HL-60 (cell line): ENCODE measurements at regions not wholly inside any gene's neighbourhood (a gene's known extent, or its start where the extent isn't known, plus 50 kb on each side); places are given as distances from the start of the nearest gene placed in this dataset.
"Not testable (repeated sequence)": the region's sequence is repeated elsewhere in the genome, so short reads cannot be mapped to it uniquely, and the experiment has no call there.

Experiments used
- DNase-seq, 2 experiments: peaks; one replicate each; pipeline ENCODE4 v3.0.0-alpha.2; 2010 to 2020; ENCODE audit warnings: low read depth in 1 of 2, low spot score in 1 of 2
- H3K27ac ChIP-seq: fragments of 250-450 bp; sonication (Bioruptor Pico); replicated peaks from 2 replicates; pipeline ENCODE4 v1.5.1; 2020; ENCODE audit warnings: mild to moderate bottlenecking, moderate library complexity
- H3K27me3 ChIP-seq: fragments of 250-450 bp; sonication (Bioruptor Pico); 2 replicates; pipeline ENCODE4 v1.5.1; 2021; ENCODE audit warnings: mild to moderate bottlenecking, moderate library complexity; ENCODE audit not compliant: insufficient read depth, poor library complexity, severe bottlenecking
- H3K4me3 ChIP-seq: replicated peaks from 2 replicates; pipeline ENCODE4 v1.5.1; 2011; ENCODE audit warnings: mild to moderate bottlenecking, control low read depth, low read length; ENCODE audit not compliant: insufficient read depth
- GABPA ChIP-seq: IDR thresholded peaks from 2 replicates; pipeline ENCODE4 v1.6.1; 2012; ENCODE audit warnings: low read depth
- POLR2AphosphoS5 ChIP-seq: IDR thresholded peaks from 2 replicates; pipeline ENCODE4 v1.6.1; 2012; ENCODE audit warnings: low read depth
- REST ChIP-seq: IDR thresholded peaks from 2 replicates; pipeline ENCODE4 v1.6.1; 2012; ENCODE audit warnings: low read depth; ENCODE audit not compliant: insufficient replicate concordance
- SPI1 ChIP-seq: IDR thresholded peaks from 2 replicates; pipeline ENCODE4 v1.6.1; 2012; ENCODE audit warnings: low read depth, mild to moderate bottlenecking, borderline replicate concordance
- TF ChIP-seq, protein P1 (sequence below): IDR thresholded peaks from one replicate; pipeline ENCODE4 v1.5.1; 2011; ENCODE audit warnings: low read length, control low read depth, inconsistent platforms; ENCODE audit not compliant: insufficient read depth

DNA sequence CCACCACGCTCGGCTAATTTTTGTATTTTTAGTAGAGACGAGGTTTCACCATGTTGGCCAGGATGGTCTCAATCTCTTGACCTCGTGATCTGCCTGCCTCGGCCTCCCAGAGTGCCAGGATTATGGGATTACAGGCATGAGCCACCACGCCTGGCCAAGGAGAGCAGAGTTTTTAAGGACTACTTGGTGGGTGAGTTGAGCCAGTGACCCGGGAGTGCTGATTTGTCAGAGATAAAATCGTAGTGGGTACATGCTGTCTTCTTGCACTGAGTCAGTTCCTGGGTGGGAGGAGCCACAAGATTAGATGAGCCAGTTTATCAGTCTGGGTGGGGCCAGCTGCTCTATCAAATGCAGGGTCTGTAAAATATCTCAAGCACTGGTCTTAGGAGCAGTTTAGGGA lies 361.7 kb downstream of the TYW1 start:
- H3K27ac ChIP-seq, DNase-seq, H3K27me3 ChIP-seq, H3K4me3 ChIP-seq: not testable (repeated sequence)

GRCh38 chr7:67358738-67359137 lies 362.1 kb downstream of the TYW1 start:
- not testable (repeated sequence) for H3K27me3 ChIP-seq, H3K4me3 ChIP-seq, DNase-seq, H3K27ac ChIP-seq

GRCh38 chr7:67359900-67360299 lies 363.3 kb downstream of the TYW1 start:
- no peak overlapping the region for H3K27ac ChIP-seq
- DNase-seq = no peak
- no peak overlapping the region for H3K4me3 ChIP-seq
- H3K27me3 ChIP-seq = no peaks in the 10 kb centered on the region
- TF ChIP-seq GABPA (no peak), SPI1 (no peak), POLR2AphosphoS5 (no peak), REST (no peak)
- TF ChIP-seq, protein P1, sequence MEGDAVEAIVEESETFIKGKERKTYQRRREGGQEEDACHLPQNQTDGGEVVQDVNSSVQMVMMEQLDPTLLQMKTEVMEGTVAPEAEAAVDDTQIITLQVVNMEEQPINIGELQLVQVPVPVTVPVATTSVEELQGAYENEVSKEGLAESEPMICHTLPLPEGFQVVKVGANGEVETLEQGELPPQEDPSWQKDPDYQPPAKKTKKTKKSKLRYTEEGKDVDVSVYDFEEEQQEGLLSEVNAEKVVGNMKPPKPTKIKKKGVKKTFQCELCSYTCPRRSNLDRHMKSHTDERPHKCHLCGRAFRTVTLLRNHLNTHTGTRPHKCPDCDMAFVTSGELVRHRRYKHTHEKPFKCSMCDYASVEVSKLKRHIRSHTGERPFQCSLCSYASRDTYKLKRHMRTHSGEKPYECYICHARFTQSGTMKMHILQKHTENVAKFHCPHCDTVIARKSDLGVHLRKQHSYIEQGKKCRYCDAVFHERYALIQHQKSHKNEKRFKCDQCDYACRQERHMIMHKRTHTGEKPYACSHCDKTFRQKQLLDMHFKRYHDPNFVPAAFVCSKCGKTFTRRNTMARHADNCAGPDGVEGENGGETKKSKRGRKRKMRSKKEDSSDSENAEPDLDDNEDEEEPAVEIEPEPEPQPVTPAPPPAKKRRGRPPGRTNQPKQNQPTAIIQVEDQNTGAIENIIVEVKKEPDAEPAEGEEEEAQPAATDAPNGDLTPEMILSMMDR = no peak

DNA sequence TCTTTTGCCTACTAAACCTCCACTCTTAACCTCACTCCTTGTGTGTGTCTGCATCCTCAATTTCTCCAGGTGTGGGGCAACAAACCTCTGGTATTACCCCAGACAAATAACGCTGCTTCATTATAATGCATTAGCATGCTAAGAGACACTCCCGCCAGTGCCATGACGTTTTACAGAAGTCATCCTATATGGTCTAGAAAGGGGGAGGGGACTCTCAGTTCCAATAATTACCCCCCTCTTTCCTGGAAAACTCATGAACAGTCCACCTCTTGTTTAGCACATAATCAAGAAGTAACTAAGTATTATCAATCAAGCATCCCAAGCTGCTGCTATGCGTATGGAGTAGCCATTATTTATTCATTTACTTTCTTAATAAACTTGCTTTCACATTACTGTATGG lies 364.5 kb downstream of the TYW1 start:
- TF ChIP-seq REST (no peak), GABPA (no peak), SPI1 (no peak), POLR2AphosphoS5 (no peak)
- TF ChIP-seq, protein P1 = no peak
- no peak overlapping the region for H3K4me3 ChIP-seq
- no peaks in the 10 kb centered on the region for H3K27me3 ChIP-seq
- no peak for DNase-seq
- H3K27ac ChIP-seq = no peak overlapping the region

DNA sequence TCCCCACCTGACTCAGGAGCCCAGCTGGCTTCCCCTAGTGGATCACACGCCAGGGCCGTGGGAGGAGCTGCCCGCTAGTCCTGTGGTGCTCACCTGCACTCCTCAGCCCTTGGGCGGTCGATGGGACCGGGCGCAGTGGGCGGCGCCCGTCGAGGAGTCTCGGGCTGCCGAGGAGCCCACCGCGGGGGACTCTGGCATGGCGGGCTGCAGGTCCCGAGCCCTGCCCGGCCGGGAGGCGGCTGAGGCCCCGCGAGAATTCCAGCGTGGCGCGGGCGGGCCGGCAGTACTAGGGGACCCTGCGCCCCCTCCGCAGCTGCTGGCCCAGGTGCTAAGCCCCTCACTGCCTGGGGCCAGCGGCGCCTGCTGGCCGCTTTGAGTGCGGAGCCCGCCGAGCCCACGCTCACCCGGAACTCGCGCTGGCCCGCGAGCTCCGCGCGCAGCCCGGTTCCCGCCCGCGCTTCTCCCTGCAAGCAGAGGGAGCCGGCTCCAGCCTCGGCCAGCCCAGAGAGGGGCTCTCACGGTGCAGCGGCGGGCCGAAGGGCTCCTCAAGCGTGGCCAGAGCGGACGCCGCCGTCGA lies 367.9 kb downstream of the TYW1 start:
- no peak for TF ChIP-seq GABPA
- no peak for TF ChIP-seq POLR2AphosphoS5
- Histone ChIP-seq H3K27ac (no peak overlapping the region), H3K4me3 (no peak overlapping the region), H3K27me3 (no peaks in the 10 kb centered on the region)
- no peak for DNase-seq
